Fibroblast of skin of left quadriceps (primary cell): ENCODE measurements at regions not wholly inside any gene's neighbourhood (a gene's known extent, or its start where the extent isn't known, plus 50 kb on each side); places are given as distances from the start of the nearest gene placed in this dataset.
"Not testable (repeated sequence)": the region's sequence is repeated elsewhere in the genome, so short reads cannot be mapped to it uniquely, and the experiment has no call there.

Source experiments
- DNase-seq, 2 experiments: peaks; one replicate each; pipeline ENCODE4 v3.0.0-alpha.2; 2013; ENCODE audit warnings: low read depth in 2 of 2

GRCh38 chr13:105871326-105871725 lies 664.1 kb downstream of the EFNB2 start:
- DNase-seq = no peak

- no peak for DNase-seq
Measured at GRCh38 chr13:105863300-105863920, 672.1 kb downstream of the EFNB2 start.

- DNase-seq = no peak
Measured at GRCh38 chr13:105848494-105848893, 687.0 kb downstream of the EFNB2 start.

GRCh38 chr13:105847527-105848291 lies 687.8 kb downstream of the EFNB2 start:
- DNase-seq = peak; percentile 12 to 25

- DNase-seq = no peak
Measured at GRCh38 chr13:105846923-105847322, 688.5 kb downstream of the EFNB2 start.

- DNase-seq = no peak
Measured at GRCh38 chr13:105841286-105841685, 694.2 kb downstream of the EFNB2 start.

GRCh38 chr13:105838231-105838630 lies 697.2 kb downstream of the EFNB2 start:
- no peak for DNase-seq

- DNase-seq = not testable (repeated sequence)
Measured at GRCh38 chr13:105837295-105837694, 698.2 kb downstream of the EFNB2 start.

GRCh38 chr13:105830821-105831220 lies 704.6 kb downstream of the EFNB2 start:
- DNase-seq = no peak

- DNase-seq = no peak
Measured at GRCh38 chr13:105827111-105827809, 708.2 kb downstream of the EFNB2 start.

- DNase-seq = no peak
Measured at GRCh38 chr13:105825071-105825470, 710.4 kb downstream of the EFNB2 start.

GRCh38 chr13:105821337-105821736 lies 714.1 kb downstream of the EFNB2 start:
- DNase-seq = no peak

- DNase-seq = no peak
Measured at GRCh38 chr13:105820415-105820814, 715.0 kb downstream of the EFNB2 start.

- no peak for DNase-seq
Measured at GRCh38 chr13:105817498-105817897, 718.0 kb downstream of the EFNB2 start.

- no peak for DNase-seq
Measured at GRCh38 chr13:105816994-105817393, 718.5 kb downstream of the EFNB2 start.

GRCh38 chr13:105814902-105815250 lies 720.6 kb downstream of the EFNB2 start:
- DNase-seq = no peak

GRCh38 chr13:105814219-105814901 lies 721.1 kb downstream of the EFNB2 start:
- DNase-seq = no peak

GRCh38 chr13:105806628-105806920 lies 728.9 kb downstream of the EFNB2 start:
- no peak for DNase-seq

GRCh38 chr13:105805892-105806627 lies 729.4 kb downstream of the EFNB2 start:
- no peak for DNase-seq

- DNase-seq = peak; percentile 20 to 21
Measured at GRCh38 chr13:105804561-105805190, 730.8 kb downstream of the EFNB2 start.

- no peak for DNase-seq
Measured at GRCh38 chr13:105799155-105799554, 736.3 kb downstream of the EFNB2 start.
